K562 (cell line): ENCODE measurements at regions not wholly inside any gene's neighbourhood (a gene's known extent, or its start where the extent isn't known, plus 50 kb on each side); places are given as distances from the start of the nearest gene placed in this dataset.

Experiments
- GATA2 ChIP-seq: sonication (generic); formaldehyde crosslinking; IDR thresholded peaks from 2 replicates; pipeline ENCODE4 v1.4.0; 2020; ENCODE audit warnings: mild to moderate bottlenecking, missing genetic modification reagents
- JUNB ChIP-seq: fragments of 450-650 bp; formaldehyde crosslinking; conservative IDR thresholded peaks from 2 replicates; pipeline ENCODE4 v1.4.0; 2020; ENCODE audit warnings: mild to moderate bottlenecking
- MTA3 ChIP-seq: fragments of 450-650 bp; formaldehyde crosslinking; IDR thresholded peaks from 2 replicates; pipeline ENCODE4 v1.6.1; 2017; ENCODE audit warnings: mild to moderate bottlenecking, borderline replicate concordance
- ZNF76 ChIP-seq: fragments of 250-450 bp; sonication (Bioruptor Pico); IDR thresholded peaks from 2 replicates; pipeline ENCODE4 v1.4.0; 2020; ENCODE audit warnings: mild to moderate bottlenecking, moderate library complexity, borderline replicate concordance

GRCh38 chr20:4076671-4077070, 61.3 kb upstream of the RNF24 start:
- TF ChIP-seq GATA2 (CRISPR knock-in tag): no peak
- TF ChIP-seq JUNB (CRISPR knock-in tag): no peak
- TF ChIP-seq MTA3: no peak
- TF ChIP-seq ZNF76 (CRISPR knock-in tag): no peak
